Activated T-cell treated with anti-CD3 and anti-CD28 coated beads, Interleukin-2, amount 50 U/mL, for 1 hour (primary cell): ENCODE measurements at regions not wholly inside any gene's neighbourhood (a gene's known extent, or its start where the extent isn't known, plus 50 kb on each side); places are given as distances from the start of the nearest gene placed in this dataset.
"Not testable (repeated sequence)": the region's sequence is repeated elsewhere in the genome, so short reads cannot be mapped to it uniquely, and the experiment has no call there.

ENCODE experiments used
- DNase-seq: peaks from one replicate; pipeline ENCODE4 v3.0.0-alpha.2; 2020

DNA sequence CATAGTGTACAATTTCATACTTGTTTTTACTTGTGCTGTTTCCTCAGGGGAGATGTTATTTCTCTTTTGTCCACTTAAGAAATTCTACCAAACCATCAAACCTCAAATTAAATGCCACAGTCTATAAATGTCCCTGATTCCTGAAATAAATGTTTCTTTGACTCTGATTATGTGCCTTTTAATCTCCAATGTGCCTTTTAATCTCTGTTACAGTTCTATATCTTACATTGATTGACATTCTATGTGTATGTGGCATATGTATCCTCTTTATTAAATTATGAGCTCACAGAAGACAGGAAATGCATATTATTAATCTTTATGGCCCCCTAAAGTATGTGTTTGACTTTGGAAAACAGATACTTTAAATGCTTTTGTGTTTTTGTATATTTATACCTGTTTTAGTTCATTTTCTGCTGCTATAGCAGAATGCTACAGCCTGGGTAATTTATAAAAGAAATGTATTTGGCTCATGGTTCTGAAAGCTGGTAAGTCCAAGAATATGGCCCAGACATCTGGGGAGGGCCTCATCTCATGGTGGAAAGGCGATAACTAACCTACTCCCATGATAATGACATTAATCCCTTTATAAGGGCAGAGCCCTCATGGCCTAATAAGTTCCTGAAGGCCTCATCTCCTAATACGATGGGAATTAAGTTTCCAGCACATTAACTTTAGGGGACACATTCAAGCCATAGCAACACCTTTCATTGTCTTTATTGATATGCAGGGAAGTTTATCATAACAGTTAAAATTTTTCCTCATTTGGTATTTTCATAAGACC lies 403.9 kb downstream of the LIG4 start:
- no peak for DNase-seq

DNA sequence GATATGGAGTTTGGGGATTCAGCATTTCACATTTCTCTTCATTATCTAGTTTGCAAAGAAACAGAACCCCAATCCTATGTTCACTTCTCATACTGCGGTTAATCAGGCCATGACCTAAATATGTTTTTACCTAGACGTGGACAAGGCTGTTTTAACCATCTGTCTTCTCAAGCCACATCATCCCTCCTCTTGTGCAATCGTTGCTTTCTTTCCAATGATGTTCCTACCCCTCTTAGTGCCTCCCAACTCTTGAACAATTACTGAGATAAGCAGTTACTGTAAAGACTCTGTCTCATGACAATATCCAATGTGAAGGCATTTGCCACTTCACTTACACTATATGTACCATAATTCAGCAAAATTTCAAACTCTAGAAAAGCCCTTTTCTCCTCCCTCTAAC lies 406.2 kb downstream of the LIG4 start:
- DNase-seq = no peak

DNA sequence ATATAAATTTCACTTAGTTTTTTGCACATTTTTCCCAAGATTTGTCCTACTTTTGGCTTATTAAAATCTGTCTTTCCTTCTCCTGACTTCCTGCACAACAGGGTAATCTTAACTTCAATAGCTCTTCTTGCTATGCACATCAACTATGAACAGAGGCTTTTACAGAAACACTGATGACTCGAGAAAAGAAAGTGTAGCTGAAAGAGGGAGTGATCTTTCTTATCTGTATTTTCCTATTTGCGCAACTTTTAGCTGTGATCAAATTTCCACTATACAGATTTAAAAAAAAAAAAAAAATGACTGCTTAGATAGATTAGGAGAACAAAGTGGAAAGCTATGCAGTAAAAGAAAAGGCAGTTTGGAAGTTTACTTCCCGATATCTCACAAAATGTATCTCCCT lies 406.9 kb downstream of the LIG4 start:
- DNase-seq = no peak

DNA sequence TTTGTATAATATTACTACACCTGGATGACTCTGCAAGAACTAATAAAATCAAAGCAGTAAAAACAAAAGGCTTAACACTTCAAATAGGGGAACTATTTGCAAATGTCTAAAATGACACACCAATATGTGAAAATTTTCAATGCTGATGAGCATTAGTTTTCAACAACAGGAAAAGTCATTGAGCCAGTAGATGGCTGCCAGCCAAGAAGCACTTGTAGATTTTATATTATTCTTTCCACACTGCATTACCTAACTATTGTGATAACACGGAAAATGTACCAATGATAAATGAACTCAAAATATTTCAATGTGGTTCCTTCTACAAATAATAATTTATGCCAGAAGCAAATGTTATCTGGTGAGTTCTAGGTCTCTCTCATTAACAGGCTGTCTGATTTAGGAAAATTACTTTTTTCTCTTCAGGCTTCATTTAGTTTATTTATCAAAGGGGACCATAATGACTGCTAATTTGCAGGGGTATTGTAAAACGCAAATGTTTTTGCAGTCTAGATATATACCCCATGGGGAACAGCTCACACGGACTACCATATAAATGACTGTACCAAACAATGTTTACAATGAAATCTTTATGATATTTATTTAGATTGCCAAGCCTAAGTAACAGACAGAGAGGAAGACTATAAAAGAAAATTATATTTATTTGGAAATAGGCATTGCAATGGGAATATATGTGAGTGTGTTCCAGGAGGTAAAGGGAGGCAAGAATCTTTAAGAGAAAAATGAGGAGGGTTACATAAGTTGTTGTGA lies 407.8 kb downstream of the LIG4 start:
- no peak for DNase-seq

DNA sequence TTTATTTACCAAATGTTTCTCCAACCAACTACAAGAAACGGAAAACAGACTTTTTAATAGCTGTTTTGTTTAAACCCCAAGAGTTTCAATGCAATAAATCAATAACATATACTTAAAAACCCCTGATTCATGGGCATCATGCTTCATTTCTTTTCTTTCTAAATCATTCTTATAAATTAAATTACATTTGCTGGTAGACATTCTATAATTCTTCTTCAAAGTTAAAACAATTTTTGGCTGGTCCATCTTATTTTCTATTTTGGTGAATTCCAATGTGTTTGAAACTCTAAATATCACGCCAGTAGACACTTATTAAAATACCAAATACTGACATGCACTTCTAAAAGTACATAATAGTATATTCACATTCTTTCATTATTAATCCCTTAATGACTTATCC lies 408.6 kb downstream of the LIG4 start:
- no peak for DNase-seq

DNA sequence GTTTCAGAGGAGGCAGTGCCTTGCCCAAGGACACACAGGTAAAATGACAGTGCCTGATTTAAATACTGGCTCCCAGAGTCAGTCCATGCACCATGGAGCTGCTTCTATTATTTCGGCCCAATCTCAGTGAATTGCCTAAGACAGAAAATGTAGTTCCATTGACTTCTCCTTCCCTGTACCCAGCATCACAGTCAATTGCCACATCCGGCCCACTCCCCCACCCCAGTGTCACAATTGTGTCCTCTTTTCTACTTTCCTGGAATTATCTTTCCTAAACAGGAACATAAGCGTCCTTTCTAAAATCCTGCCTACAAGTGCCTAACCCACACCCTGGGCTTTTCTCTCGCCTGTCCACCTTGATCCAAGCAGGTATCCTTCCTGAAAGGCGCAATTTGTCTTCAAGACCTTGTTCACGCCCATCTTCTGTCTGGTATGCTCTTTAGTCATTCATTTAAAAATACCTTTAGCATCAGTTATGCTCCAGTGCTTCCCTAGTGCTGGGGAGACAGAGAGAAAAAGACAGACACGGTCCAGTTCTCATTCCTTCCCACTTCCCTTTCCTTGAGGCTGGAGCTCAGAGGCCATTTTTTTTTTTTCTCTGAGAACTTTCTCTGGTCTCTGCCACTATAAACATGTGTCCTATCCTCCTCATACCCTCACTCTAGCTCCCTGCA lies 411.4 kb downstream of the LIG4 start:
- no peak for DNase-seq

DNA sequence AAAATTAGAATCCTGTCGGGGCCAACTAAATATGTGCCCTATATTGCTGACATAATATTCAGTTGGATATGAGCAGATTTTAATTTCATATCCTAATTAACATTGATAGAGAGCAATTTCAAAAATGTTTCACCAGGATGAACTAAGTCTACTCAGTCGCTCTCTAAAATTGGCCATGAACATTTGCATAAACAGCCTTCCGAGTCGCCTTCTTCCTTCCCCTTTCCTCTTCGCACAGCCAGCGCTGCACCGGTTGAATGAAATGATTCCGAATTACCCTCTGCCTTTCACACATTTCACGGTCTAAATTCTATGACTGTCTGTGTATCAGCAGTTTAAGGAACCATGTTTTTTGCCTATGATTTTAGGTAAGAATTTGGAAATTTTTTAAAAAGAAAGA lies 413.7 kb downstream of the LIG4 start:
- DNase-seq = no peak

DNA sequence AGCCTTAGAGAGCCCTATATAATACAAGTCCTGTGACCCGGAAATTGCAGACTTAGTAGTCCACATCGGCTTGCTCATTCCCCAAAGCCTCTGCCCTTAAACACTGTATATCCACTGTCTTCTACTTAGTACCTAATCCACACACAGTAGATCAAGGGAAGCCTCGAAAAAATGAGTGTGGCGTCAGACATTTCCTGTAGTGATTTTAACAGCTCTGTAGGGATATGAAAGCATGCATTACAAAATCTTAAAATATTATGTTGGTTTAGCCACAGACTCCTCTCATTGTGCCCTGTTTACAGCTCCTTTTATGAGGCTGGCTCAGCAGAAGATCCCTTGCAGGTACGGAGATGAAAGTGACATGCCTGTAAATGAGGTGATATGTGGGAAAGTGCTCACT lies 416.3 kb downstream of the LIG4 start:
- DNase-seq = no peak

DNA sequence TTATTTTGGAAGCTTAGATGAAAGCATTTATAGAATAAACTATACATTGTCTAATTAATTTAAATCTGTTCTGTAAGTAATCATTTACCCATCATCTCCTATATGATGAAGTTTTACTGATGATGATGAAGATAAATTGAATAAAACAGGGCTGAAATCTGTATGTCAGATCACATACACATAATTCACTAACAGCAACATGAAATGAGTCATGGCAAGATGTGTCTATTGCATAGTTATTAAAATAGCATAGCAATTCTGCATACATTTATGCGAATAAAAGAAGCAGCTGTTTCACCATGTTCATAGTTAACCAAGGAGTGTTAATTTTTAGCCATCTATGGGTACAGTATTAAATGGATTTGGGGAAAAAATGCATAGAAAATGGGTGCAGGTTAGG lies 424.9 kb downstream of the LIG4 start:
- no peak for DNase-seq

DNA sequence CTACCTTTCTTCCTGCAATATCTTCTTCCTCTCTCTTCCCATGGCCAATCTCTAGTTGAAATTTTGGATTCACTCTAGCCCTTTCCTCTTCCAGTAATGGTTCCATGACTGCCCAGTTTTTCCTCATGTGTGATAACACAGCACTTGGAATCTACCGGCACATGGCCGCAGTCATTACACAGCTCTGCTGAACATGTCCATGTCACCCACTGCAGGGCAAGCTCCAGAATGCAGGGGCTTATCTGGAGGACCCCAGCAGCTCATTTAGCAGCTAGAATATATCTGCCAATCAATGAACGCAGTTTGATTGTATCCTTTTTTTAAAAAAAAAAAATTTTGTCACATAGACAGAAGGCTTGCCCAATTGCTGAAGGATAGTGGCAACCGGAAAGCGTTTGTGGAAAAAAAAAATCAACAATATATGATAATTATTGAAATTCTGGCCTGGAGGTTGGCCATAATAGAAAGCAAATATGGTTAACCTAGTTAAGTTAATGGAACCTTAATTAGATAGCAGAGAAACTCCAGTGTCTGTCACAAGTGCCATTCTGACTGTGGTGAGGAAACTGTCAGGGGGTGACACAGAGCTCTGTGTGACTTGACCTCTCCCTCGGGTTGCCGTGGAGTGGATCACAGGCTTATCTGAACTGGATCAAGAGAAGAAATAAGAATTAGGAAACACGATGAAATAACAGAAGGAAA lies 426.7 kb downstream of the LIG4 start:
- no peak for DNase-seq

DNA sequence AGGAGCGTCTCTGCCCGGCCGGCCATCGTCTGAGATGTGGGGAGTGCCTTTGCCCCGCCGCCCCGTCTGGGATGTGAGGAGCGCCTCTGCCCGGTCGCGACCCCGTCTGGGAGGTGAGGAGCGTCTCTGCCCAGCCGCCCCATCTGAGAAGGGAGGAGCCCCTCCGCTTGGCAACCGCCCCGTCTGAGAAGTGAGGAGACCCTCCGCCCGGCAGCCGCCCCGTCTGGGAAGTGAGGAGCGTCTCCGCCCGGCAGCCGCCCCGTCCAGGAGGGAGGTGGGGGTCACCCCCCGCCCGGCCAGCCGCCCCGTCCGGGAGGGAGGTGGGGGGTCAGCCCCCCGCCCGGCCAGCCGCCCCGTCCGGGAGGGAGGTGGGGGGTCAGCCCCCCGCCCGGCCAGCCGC lies 432.7 kb downstream of the LIG4 start:
- not testable (repeated sequence) for DNase-seq

DNA sequence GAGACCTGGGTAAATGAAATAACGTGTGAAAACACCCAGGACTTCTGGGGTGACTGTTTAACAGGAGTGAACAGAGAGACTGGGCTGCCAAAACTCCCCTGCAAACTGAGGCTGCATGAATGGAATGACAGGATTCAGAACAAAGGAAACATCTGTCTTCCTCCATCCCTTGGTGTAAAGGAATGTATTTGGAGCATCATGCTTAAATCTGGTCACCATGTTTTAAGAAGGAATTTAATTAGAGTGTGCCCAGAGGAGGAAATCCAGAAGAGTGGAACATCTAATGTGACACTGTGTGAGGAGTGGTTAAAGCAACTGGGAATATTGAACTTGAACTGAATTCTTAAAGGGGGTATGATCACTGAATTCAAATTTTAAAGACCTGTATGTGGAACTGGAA lies 437.2 kb downstream of the LIG4 start:
- DNase-seq = no peak

DNA sequence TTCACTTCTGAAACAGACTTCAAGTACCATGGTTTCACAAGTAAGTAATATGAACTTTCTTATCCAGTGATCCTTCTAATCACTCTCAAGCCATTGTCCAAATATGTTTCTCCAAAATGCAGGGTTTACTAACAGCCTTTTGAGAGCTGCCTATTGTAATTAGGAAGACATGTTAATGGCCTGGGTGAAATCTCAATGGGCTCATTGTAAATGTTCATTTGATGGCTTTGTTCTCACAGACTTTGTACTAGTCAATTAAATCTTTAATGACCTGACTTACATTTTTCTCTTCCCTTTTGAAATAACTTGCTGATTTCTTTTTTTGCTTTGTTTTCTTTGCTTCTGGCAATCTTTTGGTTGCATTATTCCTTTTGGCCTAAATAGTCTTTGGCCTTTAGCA lies 444.8 kb downstream of the LIG4 start:
- DNase-seq = no peak

DNA sequence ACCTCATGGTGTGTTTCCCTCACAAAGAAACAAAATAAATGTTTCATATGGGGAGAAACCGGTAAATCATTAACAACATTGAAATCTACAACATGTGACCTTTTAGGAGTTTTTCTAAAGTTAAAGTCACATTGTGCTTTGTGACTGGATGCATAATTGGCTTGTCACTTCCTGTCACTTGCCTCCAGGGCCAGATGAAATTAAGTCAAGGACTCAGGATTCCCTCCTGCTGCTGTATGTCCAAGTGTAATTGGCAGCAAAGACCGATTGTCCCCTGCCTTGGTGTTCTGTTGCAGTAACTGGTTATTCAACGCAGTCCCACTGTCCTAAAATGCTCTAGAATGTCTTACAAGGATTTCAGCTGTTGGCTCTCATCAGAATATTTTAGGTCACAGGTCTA lies 448.2 kb downstream of the LIG4 start:
- DNase-seq = no peak

DNA sequence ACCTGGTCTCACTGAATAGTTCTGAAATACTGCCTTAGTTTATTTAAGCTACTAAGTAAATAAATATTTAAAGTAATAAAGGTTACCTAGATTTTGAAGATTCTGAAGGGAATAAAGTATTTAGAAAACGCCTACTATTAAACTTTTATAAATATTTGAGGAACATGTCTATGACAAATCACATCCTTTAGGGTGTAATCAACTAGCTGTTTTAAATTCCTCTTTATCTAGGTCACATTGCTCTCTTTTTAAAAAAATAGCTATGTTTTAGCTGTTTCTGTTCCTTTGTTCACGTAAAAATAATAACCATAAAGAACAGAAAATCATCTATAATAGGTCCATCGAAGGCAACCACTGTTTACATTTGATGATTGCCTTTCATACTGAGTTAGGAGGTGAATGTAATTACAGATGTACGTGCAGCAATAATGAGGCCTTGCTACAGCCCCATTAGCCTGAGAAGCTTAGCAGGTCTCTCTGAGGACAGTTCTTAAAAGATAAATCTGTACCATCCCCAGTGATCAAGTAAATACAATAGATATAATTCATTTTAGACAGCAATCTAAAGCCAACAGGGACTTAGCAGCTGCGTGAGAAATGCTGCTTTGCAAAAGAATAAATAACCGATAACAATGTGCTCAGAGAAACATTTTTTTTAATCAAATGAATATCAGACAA lies 449.5 kb downstream of the LIG4 start:
- no peak for DNase-seq

DNA sequence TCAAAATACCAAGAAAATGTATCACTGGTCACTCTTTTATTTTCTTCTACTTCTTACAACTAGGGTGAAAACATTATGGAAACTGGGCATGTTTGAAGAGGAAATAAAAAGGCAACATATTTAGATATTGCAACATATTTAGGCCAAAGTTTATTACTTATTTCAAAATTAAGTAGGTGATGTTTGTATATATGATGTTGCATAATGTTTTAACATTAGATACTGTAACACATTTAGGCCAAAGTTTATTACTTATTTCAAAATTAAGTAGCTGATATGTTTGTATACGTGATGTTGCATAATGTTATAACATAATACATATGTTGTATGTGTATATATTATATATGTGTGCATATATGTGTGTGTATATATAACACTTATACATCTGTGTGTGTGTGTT lies 451.3 kb downstream of the LIG4 start:
- no peak for DNase-seq

DNA sequence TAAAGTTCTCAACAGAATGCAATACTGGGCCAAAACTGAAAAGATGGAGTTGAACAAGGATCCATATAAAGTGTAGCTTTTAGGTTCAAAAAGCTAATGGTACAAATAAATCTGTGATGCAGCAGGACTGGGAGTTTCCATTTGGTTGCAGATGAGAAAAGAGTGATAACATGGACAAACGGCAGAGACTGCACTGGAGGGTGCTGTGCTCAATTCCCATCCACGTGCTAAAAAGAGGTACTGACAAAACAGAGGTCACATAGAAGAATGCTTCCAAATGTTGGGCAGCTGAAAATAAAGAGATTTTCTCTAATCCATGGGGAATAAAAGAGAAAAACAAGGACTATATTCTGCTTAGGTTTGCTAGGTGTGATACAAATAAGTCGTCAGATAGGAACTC lies 461.6 kb downstream of the LIG4 start:
- DNase-seq = no peak

DNA sequence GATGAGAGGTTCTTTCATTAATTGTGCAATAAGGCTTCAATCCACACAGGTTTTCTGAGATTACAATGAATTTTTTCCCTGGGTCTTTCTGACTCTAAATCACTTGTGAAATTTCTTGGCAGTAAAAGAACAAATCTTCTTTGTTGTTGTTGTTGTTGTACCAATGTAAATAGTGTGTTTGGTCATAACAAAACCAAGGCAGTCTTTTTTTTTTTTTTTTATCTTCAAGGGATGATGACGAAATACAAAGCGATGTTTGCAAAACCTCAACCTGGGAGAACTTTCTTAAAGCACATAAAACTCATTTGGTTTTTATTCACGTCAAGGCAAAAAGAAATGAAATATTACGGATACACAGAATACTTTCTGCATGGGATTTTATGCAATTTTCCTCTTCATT lies 462.0 kb downstream of the LIG4 start:
- no peak for DNase-seq

DNA sequence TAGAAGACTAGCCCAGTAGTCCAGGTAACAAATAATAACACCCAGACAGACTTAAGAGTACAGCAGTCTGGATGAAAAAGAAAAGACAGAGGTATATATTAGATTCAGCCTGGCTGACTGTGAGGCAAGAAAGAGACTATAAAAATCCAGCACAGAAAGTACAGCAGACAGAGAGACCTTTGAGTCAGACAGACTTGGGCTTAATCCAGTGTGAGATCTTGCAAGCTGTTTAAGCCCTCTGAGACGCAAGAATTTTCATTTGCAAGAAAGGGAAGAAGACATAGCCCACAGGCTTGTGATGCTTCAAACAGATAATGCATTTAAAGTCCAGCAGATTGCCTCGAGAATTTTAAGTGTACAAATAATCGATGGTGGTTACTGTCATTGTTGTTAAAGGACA lies 471.4 kb downstream of the LIG4 start:
- DNase-seq = no peak

DNA sequence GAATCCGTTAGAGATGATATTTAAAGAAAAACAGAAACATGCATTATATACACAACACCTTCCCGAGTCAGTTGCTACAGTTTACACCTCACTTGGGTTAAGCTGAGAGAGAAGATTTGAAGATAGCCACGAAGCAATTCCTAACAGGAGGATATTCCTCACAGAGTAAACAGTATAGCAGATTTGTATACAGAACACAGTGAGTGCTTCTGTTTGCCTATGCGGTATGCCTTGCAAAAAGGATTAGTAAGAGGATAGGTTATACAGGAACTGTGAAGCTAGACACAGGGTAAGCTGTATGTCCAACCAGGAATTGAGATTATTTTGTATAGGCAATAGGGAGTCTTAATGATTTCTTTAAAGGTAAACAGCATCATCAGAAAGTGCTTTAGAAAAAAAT lies 471.8 kb downstream of the LIG4 start:
- no peak for DNase-seq

DNA sequence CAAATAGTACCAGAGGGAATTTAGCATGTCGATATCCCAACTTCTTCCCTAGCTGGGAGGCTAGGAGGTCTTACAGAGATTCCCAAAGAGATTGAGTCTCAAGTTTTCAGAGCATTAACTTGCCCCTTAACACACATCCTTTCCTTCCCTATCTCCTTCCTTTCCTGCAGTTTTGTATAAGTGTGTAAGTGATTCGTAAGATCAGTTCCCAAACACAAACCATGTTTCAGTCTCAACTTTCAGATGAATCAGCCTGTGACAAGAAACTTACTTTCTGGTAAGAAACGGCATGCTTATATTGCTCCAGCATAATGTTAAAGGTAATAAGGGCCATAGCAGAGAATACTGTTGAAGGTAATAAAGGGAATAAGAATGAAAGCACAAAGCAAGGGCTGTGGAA lies 472.2 kb downstream of the LIG4 start:
- DNase-seq = no peak

DNA sequence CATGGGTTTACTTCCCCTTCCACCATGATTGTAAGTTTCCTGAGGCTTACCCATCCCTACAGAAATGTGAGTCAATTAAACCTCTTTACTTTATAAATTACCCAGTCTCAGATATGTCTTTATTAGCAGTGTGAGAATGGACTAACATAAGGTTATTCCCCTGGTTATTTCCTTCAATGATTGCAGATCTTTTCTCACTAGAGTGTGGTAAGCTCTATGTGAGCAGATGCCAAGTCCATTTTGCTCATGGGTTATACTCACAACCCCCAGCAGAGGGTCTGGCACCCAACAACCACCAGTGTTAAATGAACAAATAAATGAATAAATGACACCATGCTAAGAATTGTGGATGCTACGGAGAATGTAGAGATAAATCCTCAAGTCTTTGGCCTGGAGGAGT lies 472.8 kb downstream of the LIG4 start:
- no peak for DNase-seq

DNA sequence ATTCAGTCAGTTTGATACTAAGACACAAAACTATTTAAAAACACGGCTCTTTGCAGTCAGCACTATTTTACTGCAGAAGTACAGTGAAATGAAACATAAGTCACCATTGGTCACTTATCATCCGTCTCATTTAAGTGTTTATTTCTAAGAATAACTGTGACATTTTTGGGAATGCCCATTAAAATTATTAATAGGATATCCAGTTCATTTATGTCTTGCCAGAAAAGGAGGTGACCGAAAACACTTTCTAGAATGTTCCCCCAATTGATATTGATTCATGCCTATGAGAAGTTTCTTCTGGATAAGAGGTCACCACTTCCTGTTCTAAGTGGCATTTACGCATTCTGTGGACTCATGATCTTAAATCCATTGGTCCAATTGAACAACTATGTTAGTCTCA lies 477.3 kb downstream of the LIG4 start:
- no peak for DNase-seq
